GM12878 (cell line): ENCODE measurements at regions not wholly inside any gene's neighbourhood (a gene's known extent, or its start where the extent isn't known, plus 50 kb on each side); places are given as distances from the start of the nearest gene placed in this dataset.

ENCODE experiments used
- BCL11A ChIP-seq: IDR thresholded peaks from 2 replicates; pipeline ENCODE4 v1.6.1; 2011; ENCODE audit warnings: low read depth, low read length
- EED ChIP-seq: sonication (generic); IDR thresholded peaks from 2 replicates; pipeline ENCODE4 v1.6.1; 2016; ENCODE audit warnings: antibody characterized with exemption, low read depth
- EGR1 ChIP-seq, 2 experiments: IDR thresholded peaks; 1 replicate in 1 of 2; 2 replicates in 1 of 2; pipeline ENCODE4 v1.6.1; 2011 to 2012; ENCODE audit warnings: low read depth in 2 of 2, low read length in 2 of 2, borderline replicate concordance in 1 of 2, mild to moderate bottlenecking in 1 of 2, moderate library complexity in 1 of 2
- IKZF2 ChIP-seq, 2 experiments: fragments of 450-650 bp; IDR thresholded peaks; 2 replicates each; pipeline ENCODE4 v1.6.1; 2017; ENCODE audit warnings: mild to moderate bottlenecking in 2 of 2, moderate library complexity in 2 of 2
- IRF4 ChIP-seq: IDR thresholded peaks from 2 replicates; pipeline ENCODE4 v1.6.1; 2011; ENCODE audit warnings: low read depth, low read length
- LARP7 ChIP-seq: fragments of 450-650 bp; IDR thresholded peaks from 2 replicates; pipeline ENCODE4 v1.6.1; 2017; ENCODE audit warnings: mild to moderate bottlenecking
- MYB ChIP-seq: fragments of 150-350 bp; IDR thresholded peaks from 2 replicates; pipeline ENCODE4 v1.6.1; 2014; ENCODE audit warnings: mild to moderate bottlenecking, low read depth, low read length, borderline replicate concordance
- NFYA ChIP-seq: IDR thresholded peaks from 2 replicates; pipeline ENCODE4 v1.6.1; 2011; ENCODE audit warnings: low read depth, mild to moderate bottlenecking, low read length, improper control_type of control experiment, borderline replicate concordance
- NR2C2 ChIP-seq: IDR thresholded peaks from 2 replicates; pipeline ENCODE4 v1.6.1; 2011; ENCODE audit warnings: borderline replicate concordance, low read depth; ENCODE audit not compliant: control insufficient read depth, insufficient read length
- NRF1 ChIP-seq: conservative IDR thresholded peaks from 2 replicates; pipeline ENCODE4 v1.6.1; 2011; ENCODE audit warnings: mild to moderate bottlenecking, low read depth, low read length, improper control_type of control experiment
- PAX5 ChIP-seq: IDR thresholded peaks from 2 replicates; pipeline ENCODE4 v1.6.1; 2011; ENCODE audit warnings: low read depth, low read length, borderline replicate concordance
- PAX8 ChIP-seq: fragments of 450-650 bp; IDR thresholded peaks from 2 replicates; pipeline ENCODE4 v1.6.1; 2017; ENCODE audit warnings: mild to moderate bottlenecking, moderate library complexity
- POLR2A ChIP-seq: IDR thresholded peaks from 2 replicates; pipeline ENCODE4 v1.6.1; 2011; ENCODE audit warnings: low read depth, mild to moderate bottlenecking, low read length
- RAD21 ChIP-seq: IDR thresholded peaks from 2 replicates; pipeline ENCODE4 v1.6.1; 2011; ENCODE audit warnings: mild to moderate bottlenecking, low read depth, low read length, moderate library complexity; ENCODE audit not compliant: insufficient read depth
- STAT1 ChIP-seq: fragments of 450-650 bp; conservative IDR thresholded peaks from 2 replicates; pipeline ENCODE4 v1.6.1; 2014; ENCODE audit warnings: antibody characterized with exemption, mild to moderate bottlenecking
- TF ChIP-seq, protein P1 (sequence below): fragments of 450-650 bp; IDR thresholded peaks from 2 replicates; pipeline ENCODE4 v1.6.1; 2017; ENCODE audit warnings: antibody characterized with exemption, mild to moderate bottlenecking, moderate library complexity
- TF ChIP-seq, protein P2 (sequence below): fragments of 450-650 bp; IDR thresholded peaks from 2 replicates; pipeline ENCODE4 v1.6.1; 2018; ENCODE audit warnings: mild to moderate bottlenecking, low read depth, moderate library complexity; ENCODE audit not compliant: partially characterized antibody
- TF ChIP-seq, protein P3 (sequence below): fragments of 450-650 bp; IDR thresholded peaks from 2 replicates; pipeline ENCODE4 v1.6.1; 2017; ENCODE audit warnings: low read depth, mild to moderate bottlenecking, moderate library complexity
- TF ChIP-seq, protein P4 (sequence below): IDR thresholded peaks from 2 replicates; pipeline ENCODE4 v1.6.1; 2011; ENCODE audit warnings: borderline replicate concordance, low read depth, mild to moderate bottlenecking, moderate library complexity, mixed read lengths, low read length; ENCODE audit not compliant: insufficient read depth; ENCODE audit errors: extremely low read length
- TF ChIP-seq, protein P5 (sequence below): fragments of 150-350 bp; IDR thresholded peaks from 2 replicates; pipeline ENCODE4 v1.6.1; 2016; ENCODE audit warnings: low read depth, low read length

DNA sequence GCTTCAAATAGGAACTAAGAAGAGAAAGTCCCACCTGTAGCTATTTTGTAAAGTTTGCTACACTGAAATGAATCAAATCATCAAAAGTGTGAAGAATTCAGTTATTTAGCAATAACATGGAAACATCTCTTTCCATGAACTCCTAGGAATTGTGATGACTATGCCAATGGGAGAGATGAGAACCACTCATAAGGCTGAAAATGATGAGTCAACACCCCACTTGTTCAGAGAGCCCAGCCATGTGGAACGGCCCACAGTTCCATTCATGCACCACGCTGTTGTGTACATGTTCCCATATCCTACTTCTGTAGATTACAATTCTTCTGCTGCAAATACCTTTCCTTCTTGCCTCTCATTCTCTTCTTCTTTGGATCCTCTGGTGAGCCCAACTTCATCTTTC, 645.5 kb upstream of the ID2 start (continued):
- TF ChIP-seq, protein P1, sequence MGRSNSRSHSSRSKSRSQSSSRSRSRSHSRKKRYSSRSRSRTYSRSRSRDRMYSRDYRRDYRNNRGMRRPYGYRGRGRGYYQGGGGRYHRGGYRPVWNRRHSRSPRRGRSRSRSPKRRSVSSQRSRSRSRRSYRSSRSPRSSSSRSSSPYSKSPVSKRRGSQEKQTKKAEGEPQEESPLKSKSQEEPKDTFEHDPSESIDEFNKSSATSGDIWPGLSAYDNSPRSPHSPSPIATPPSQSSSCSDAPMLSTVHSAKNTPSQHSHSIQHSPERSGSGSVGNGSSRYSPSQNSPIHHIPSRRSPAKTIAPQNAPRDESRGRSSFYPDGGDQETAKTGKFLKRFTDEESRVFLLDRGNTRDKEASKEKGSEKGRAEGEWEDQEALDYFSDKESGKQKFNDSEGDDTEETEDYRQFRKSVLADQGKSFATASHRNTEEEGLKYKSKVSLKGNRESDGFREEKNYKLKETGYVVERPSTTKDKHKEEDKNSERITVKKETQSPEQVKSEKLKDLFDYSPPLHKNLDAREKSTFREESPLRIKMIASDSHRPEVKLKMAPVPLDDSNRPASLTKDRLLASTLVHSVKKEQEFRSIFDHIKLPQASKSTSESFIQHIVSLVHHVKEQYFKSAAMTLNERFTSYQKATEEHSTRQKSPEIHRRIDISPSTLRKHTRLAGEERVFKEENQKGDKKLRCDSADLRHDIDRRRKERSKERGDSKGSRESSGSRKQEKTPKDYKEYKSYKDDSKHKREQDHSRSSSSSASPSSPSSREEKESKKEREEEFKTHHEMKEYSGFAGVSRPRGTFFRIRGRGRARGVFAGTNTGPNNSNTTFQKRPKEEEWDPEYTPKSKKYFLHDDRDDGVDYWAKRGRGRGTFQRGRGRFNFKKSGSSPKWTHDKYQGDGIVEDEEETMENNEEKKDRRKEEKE, result no peak
- TF ChIP-seq, protein P2, sequence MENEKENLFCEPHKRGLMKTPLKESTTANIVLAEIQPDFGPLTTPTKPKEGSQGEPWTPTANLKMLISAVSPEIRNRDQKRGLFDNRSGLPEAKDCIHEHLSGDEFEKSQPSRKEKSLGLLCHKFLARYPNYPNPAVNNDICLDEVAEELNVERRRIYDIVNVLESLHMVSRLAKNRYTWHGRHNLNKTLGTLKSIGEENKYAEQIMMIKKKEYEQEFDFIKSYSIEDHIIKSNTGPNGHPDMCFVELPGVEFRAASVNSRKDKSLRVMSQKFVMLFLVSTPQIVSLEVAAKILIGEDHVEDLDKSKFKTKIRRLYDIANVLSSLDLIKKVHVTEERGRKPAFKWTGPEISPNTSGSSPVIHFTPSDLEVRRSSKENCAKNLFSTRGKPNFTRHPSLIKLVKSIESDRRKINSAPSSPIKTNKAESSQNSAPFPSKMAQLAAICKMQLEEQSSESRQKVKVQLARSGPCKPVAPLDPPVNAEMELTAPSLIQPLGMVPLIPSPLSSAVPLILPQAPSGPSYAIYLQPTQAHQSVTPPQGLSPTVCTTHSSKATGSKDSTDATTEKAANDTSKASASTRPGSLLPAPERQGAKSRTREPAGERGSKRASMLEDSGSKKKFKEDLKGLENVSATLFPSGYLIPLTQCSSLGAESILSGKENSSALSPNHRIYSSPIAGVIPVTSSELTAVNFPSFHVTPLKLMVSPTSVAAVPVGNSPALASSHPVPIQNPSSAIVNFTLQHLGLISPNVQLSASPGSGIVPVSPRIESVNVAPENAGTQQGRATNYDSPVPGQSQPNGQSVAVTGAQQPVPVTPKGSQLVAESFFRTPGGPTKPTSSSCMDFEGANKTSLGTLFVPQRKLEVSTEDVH, result no peak
- TF ChIP-seq, protein P3, sequence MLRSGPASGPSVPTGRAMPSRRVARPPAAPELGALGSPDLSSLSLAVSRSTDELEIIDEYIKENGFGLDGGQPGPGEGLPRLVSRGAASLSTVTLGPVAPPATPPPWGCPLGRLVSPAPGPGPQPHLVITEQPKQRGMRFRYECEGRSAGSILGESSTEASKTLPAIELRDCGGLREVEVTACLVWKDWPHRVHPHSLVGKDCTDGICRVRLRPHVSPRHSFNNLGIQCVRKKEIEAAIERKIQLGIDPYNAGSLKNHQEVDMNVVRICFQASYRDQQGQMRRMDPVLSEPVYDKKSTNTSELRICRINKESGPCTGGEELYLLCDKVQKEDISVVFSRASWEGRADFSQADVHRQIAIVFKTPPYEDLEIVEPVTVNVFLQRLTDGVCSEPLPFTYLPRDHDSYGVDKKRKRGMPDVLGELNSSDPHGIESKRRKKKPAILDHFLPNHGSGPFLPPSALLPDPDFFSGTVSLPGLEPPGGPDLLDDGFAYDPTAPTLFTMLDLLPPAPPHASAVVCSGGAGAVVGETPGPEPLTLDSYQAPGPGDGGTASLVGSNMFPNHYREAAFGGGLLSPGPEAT, result peak; percentile 60
- no peak for TF ChIP-seq STAT1
- peak; percentile 55 to 65; a peak in 3 of 4 replicates for TF ChIP-seq IKZF2 (IDR thresholded peaks at IDR 0.05)
- TF ChIP-seq, protein P4, sequence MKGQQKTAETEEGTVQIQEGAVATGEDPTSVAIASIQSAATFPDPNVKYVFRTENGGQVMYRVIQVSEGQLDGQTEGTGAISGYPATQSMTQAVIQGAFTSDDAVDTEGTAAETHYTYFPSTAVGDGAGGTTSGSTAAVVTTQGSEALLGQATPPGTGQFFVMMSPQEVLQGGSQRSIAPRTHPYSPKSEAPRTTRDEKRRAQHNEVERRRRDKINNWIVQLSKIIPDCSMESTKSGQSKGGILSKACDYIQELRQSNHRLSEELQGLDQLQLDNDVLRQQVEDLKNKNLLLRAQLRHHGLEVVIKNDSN, result no peak
- TF ChIP-seq NR2C2, result no peak
- TF ChIP-seq RAD21, result no peak
- TF ChIP-seq PAX5, result peak; percentile 96
- no peak for TF ChIP-seq NRF1
- TF ChIP-seq PAX8, result peak; percentile 85; the same call in 1 of the 2 replicates
- TF ChIP-seq LARP7, result no peak
- TF ChIP-seq MYB, result no peak
- 0 out of 2 replicates have a peak, but pooled peaks have one; percentile 32 for TF ChIP-seq BCL11A
- no peak for TF ChIP-seq POLR2A
- TF ChIP-seq, protein P5, sequence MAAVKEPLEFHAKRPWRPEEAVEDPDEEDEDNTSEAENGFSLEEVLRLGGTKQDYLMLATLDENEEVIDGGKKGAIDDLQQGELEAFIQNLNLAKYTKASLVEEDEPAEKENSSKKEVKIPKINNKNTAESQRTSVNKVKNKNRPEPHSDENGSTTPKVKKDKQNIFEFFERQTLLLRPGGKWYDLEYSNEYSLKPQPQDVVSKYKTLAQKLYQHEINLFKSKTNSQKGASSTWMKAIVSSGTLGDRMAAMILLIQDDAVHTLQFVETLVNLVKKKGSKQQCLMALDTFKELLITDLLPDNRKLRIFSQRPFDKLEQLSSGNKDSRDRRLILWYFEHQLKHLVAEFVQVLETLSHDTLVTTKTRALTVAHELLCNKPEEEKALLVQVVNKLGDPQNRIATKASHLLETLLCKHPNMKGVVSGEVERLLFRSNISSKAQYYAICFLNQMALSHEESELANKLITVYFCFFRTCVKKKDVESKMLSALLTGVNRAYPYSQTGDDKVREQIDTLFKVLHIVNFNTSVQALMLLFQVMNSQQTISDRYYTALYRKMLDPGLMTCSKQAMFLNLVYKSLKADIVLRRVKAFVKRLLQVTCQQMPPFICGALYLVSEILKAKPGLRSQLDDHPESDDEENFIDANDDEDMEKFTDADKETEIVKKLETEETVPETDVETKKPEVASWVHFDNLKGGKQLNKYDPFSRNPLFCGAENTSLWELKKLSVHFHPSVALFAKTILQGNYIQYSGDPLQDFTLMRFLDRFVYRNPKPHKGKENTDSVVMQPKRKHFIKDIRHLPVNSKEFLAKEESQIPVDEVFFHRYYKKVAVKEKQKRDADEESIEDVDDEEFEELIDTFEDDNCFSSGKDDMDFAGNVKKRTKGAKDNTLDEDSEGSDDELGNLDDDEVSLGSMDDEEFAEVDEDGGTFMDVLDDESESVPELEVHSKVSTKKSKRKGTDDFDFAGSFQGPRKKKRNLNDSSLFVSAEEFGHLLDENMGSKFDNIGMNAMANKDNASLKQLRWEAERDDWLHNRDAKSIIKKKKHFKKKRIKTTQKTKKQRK, result no peak
- TF ChIP-seq NFYA, result no peak
- TF ChIP-seq EED, result 0 out of 2 replicates have a peak, but pooled peaks have one; percentile 42
- TF ChIP-seq IRF4, result 0 out of 2 replicates have a peak, but pooled peaks have one; percentile 26
- no peak for TF ChIP-seq EGR1 (IDR thresholded peaks at IDR 0.05; ENCODE audit: borderline replicate concordance in 1 of 2, low read depth in 2 of 2, low read length in 2 of 2)
- TF ChIP-seq, all 136 proteins: peak for 8
